DMS 273 (cell line): ENCODE measurements at regions not wholly inside any gene's neighbourhood (a gene's known extent, or its start where the extent isn't known, plus 50 kb on each side); places are given as distances from the start of the nearest gene placed in this dataset.
A peak's percentile ranks its signal among the peaks of the same experiment; 100 is the strongest.

Source experiments
- DNase-seq: peaks from one replicate; lab custom pipeline; 2025; ENCODE audit not compliant: unreplicated experiment; lab: John Stamatoyannopoulos, UW

DNA sequence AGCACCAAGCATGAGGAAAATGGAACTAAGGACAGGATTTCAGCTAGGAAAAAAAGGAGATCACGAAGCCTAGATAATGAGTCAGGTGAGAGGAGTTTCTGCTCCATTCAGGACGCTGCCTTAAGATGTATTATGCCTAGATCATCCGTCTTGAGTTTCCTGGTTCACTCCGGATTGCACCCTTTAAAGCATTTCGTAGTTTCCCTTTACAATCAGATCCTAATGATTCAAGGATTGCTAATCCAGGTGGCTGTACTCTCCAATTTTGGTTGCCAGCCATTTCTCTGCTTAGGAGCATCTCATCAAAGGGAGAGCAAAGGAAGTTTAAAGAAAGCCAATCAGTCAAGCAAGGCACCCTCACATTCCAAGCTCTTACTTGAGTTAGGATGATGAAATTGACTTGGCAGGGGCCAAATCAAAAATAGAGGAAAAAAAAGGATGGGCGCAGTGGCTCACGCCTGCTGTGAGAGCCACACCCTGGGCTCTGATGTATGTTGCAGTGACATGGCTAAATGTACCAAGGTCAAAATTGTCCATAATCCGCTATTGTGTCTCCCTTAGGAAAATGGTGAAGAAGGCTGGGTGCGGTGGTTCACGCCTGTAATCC is 156.9 kb upstream of the SOD1 start:
- no peak for DNase-seq

DNA sequence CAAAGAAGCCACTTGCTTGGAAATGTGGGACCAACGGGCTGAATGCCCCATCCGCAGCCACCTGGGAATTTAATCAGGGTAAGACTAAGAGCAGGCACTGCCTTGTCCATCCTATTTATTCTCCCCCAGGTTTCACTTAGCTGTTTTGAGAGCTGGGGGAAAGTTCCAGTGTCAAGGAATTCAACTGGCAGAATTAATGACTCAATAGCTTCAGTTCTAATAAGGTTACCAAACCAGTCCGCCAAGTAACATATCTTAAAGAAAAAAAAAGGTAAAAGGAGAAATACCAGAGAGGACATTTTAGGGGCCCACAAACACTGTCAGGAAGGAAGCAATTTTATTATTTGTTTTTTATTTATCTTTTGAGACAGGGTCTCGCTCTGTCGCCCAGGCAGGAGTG is 157.6 kb upstream of the SOD1 start:
- DNase-seq, result no peak

DNA sequence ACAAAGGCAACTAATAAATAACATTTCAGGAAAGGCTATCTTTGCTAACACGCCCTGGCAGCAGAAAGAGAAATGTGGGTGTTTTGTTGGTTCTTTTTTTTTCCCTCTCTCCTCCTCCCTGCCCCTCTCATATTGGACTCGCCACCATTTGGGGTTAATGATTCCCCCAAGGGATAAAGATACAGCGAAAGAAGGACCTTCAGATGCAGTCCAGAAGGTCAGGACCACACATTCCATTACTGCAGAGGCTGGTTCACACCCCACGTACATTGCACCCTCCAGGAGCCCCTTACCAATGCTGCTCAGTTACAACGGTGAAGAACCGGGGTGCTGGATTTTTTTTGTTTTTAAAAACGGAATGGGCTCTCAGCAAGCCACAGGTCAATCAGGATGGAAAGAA is 156.9 kb upstream of the TIAM1 start:
- no peak for DNase-seq

DNA sequence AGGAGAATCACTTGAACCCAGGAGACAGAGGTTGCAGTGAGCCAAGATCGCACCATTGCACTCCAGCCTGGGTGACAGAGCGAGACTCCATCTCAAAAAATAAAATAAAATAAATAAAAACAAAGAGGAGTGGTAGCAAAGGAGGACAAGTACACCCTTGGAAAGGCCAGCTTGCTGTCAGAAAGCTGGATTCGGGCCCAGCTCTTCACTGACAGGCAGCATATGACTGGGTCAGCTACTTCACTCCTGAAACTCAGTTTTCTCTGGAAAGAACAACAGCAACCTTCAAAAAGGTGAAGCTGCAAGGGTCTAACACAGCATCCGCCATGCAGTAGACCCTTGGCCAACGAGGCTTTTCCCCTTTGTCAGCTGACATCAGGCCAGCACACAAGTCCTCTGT is 156.0 kb upstream of the TIAM1 start:
- no peak for DNase-seq

DNA sequence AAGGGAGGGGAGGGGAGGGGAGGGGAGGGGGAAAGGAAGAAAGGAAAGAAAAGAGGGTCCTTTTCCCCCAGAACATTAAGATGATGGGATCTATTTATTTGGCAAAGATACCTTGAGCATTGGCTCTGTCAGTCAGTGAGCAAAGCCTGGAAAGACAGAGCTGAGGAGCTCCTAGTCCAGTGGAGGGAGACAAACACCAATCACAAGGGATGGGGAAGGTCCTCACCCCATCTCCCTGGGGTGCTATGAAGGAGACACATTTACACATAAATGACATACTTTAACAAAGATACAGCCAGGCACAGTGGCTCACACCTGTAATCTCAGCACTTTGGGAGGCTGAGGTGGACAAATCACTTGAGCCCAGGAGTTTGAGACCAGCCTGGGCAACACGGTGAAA is 154.9 kb upstream of the TIAM1 start:
- DNase-seq, result peak; percentile 14

DNA sequence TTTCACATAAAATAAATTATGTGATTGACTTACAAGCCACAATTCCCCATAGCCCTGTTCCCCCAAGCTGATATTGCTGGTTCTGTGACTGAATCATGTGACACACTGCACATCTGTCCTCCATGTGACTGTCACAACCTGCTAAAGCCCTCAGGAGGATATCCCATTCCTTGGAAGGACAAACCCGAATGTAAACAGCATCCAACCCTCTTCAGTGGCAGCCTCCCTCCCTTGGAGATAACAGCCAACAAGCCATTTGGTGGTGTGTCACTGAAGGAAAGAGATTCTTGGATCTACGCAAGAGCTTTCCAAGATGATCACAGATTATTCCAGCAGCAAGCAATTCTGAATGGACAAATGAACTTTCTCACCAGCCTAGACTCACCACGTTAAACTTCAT is 153.9 kb upstream of the TIAM1 start:
- DNase-seq, result peak; percentile 65

DNA sequence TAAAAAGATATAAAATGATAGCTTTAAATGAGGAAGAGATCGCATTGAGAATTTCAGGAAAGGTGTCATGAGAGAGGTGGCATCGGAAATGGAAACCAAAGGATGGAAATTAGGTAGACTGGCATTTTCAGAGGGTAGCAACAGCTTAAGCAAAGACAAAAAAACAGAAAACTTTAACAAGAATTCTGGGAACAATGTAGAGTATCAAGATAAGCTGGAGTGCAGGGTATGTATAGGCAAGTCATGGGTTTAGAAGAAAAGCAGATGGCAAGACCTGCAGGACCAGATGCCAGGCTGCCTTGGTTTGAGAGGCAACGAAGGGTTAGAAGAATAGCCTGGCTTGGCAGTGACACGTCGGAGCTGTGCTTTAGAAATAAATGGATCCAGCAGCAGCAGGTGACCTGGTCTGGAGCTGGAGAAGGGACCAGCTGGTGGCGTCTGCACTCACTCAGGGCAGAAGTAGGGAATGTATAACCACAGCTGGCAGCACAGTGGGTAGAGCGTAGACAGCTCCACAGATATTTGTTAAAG is 149.4 kb upstream of the TIAM1 start:
- peak; percentile 95 for DNase-seq

DNA sequence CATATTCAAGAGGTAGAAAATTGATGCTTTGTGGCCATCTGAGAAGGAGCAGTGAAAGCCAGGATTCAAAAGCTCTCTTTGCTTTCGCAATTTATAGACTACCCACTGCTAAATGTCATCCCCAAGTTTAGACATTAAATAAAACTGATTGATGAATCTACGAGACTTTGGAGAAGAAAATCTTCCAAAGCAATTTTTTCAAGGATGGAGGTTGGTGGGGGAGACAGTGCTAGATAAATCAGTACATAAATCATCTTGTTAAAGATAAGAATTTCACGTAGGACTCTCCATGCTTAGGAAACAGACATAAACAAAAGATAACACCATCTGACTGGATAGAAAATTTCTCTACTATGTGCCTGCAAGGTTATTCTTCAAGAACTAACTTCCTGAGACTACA is 147.6 kb upstream of the TIAM1 start:
- no peak for DNase-seq

DNA sequence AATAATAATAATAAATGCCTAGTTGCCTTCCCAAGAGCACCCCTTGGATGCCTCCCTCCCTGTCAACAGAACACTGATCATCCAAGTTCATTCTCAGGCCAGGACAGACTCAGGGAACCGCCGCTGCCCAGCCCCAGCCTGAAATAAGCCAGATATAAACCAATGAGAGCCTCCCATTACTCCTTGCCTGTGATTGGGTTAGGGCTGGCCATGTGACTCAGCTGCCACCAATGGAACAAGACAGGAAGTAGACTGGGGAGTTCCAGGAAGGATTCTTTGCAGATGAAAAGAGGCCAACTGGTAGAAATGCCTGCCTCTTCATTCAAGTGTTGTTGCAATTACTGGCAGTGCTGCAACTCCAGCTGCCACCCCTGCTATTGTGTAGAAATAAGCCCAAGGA is 146.4 kb upstream of the TIAM1 start:
- peak; percentile 19 for DNase-seq

DNA sequence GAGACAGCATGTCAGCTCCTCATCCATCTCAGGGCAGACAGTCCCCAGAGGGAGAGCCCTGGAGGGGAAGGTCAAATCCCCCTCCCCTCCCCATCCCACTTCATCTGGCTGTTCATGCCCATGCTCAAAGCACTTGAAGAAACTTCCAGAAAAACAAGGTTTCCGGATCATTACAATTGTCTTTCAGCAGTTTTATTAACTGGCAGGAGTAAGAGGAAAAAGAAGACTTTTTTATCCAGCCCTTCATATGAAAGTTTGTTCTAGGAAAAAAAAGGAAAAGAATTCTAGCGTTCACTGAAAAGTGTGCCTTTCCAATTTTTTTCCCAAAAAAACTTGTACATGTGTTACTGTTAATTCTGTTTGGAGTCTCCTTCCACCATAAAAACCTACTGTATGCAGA is 145.7 kb upstream of the TIAM1 start:
- DNase-seq, result no peak

DNA sequence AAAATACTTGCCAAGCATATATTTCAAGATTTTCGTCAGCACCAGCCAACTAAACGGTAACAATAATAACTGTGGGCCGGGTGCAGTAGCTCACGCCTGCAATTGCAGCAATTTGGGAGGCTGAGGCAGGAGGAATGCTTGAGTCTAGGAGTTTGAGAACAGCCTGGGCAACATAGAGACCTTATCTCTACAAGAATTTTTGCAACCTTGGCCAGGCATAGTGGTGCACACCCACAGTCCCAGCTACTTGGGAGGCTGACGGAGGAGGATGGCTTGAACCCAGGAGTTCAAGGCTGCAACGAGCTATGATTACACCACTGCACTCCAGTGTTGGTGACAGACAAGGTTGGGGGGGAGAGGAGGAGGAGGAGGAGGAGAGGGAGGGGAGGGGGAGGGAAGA is 145.0 kb upstream of the TIAM1 start:
- DNase-seq, result no peak

DNA sequence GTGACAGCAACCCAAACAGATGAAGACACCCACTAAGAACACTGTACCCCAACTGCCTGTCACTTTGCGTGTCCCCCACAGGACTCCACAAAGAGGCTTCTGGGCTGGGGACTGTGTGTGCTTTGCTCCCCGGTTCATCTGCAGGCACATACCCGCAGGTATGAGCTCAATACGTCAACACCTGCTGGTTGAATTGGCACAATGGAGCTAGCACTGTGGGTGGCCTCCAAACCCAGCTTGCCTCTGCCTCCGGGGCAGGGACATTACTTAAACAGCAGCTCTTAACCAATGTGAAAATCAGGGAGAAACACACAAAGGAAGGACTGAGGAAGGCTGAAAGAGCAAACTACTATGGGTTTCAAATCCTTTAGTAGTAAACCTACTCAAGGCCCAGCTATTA is 140.2 kb upstream of the TIAM1 start:
- DNase-seq, result no peak

DNA sequence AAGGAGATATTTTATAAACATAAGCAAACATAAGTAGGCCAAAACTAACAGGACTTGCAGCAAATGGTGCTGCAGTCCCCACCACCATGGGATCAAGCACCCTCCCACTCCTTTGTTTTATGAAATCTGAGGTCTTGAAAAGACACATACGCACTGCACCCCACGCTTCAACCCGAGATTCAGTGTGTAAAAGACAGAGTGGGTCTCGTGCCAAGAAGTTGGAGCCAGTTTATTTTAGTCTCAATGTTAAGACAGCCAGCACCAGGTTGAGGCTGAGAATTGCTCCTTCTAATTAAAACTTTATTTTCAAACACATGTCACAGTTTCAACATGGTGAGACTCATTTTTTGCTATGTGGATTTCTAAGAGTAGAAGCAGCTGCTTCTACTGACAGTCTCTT is 139.1 kb upstream of the TIAM1 start:
- no peak for DNase-seq

DNA sequence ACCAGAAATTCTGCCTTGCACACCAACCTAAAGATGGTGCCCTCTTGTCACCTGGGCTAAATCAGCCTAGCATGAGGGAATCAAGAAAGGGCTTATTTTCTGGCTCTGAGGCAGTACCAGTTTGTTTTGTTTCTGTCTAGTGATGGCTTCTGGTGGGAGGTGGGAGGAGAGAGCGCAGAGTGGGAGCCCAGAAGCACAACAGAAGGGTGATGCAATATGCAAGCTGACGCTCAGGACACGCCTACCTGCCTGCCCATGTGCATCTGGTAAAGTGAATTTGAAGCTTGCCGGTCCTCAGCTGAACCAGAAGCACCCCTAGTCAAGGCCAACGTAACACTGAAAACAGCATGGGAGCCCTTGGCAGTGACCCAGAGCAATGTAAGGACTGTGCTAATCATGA is 138.4 kb upstream of the TIAM1 start:
- peak; percentile 13 for DNase-seq

DNA sequence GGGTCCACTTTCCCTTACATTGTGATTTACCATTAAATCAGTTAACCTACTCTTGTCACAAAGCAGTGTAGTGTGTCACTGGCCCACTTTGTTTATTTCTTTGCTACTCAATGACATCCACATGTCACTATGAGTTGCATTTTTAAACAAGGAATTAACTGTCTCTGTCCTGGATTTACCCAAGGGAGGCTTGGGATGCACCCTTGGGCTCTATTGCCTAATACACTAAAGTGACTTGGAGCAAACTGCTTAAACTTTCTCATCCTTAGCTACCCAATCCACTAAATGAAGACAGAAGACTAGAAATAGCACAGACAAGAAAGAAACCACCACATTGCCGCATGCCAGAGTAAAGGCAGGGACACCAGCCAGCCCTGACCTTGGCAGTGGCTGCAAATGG is 136.2 kb upstream of the TIAM1 start:
- DNase-seq, result no peak

DNA sequence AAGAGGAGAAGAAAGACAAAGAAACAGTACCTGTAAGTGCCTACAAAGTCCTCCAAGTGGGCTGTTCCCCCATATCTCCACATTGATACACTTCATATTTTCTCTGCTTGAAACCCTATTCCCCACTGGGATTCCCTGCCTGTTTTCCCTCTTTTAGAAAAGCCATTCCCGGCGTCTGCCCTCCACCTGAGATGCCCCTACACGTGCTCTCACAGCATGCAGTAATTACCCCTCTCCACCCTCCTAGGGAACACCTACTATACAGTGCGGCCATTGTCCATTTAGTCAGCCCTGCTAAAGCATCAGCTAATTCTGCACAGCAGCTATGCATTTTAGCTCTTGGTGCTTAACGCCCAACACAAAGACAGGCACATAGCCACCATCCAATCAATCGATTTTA is 135.7 kb upstream of the TIAM1 start:
- DNase-seq, result no peak

DNA sequence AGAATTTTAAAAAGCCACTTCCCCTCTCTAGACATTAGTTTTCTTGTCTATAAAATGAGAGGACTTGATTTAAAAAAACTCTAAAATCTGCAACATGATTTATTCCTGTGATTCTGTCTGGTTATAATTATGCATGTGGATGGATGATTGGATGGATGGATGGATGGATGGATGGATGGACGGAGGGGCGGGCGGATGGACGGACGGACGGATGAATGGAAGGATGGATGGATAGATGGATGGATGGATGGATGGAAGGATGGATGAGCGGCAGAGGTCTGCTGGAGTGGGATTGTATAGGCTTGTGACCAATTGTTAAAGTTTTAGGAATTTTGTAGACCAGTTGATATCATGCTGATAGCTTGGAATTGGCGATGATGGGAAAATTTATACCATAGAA is 135.2 kb upstream of the TIAM1 start:
- no peak for DNase-seq

DNA sequence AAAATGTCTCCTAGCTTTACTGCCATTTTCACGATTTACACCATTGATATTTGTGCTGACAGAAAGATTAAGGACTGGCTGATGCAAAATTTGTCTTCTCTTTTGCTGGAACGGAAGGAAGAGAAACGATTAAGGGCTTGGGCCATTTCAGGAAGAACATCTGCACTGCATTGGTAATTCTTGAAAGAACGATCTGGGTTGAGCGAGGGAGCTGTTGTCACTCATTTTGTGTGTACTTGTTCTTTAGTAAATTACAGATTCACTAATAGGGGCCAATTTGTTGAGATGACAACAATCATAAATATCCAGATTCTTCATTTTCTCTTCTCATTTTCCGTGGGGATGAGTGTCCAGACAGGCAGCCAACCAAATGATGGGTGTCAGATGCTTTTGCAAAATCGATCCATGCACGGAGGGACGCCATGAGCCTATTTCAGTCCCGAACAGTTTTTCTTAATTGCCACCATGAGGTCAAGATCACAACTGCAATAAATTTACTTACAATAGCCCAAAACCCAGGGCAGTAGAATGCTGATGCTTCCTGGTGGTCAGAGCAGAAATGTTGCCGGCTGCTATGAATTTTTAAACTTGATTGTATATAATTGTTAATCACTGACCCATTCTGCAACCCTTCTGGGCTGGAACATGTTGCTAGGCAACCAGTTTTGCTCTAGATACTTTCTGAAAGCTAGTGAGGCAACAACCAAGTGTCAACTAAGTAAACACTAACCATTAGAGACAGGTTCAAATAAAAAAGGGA is 132.4 kb upstream of the TIAM1 start:
- DNase-seq, result no peak

DNA sequence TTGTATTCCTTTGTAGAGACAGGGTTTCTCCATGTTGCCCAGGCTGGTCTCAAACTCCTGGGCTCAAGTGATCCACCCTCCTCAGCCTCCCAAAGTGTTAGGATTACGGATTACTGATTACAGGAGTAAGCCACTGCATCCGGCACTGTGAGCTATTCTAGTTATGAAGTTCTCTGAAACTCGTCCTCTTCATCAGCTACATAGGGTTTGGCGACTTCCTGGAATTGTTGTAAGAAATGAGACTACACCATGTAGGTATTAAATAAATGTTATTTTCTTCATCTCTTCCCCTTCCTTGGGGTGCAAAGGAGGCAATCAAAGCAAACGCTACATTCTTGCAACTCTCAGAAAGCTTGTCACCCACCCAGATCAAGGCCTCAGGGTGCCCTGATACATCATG is 131.2 kb upstream of the TIAM1 start:
- DNase-seq, result no peak

DNA sequence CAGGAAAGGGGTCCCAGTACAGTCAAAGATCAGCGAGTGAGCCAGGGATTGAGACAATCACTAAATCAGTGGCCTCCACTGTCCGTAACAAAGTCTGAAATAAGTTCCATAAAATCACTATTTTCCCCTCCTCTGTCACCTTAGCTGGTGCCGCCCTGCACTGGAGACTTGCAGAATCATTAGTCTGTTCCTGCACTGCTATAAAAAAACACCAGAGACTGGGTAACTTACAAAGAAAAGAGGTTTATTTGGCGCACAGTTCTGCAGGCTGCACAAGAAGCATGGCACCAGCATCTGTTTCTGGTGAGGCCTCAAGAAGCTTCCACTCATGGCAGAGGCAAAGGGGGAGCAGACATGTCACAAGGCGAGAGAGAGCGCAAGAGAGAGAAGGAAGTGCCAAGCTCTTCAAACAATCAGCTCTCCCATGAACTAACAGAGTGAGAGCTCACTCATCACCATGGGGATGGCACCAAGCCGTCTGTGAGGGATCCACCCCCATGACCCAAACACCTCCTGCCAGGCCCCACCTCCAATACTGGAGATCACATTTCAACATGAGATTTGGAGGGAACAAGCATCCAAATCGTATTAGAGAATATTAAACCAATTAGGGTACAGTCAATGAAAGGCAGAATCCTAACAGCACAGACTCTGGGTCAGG is 129.8 kb upstream of the TIAM1 start:
- peak; percentile 15 for DNase-seq

DNA sequence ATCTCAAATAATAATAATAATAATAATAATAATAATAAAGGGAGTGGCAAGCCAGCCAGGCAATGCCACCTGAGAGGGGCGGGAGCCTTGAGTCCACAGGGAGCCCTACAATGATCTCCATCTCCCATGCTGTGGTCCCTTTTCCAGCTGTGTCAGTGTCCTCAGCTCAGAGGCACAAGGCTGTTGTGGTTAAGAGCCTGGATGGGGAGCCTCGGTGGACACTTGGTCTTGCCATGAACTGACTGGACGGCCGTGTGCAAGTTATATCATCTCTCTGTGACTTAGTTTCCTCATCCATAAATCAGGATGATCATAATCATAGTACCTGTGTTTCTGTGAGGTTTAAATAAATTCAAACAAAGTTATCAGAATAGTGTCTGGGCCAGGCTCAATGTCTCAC is 127.8 kb upstream of the TIAM1 start:
- DNase-seq, result no peak
